ENCODE measurements at regions not wholly inside any gene's neighbourhood (a gene's known extent, or its start where the extent isn't known, plus 50 kb on each side); places are given as distances from the start of the nearest gene placed in this dataset.
"Not testable (repeated sequence)": the region's sequence is repeated elsewhere in the genome, so short reads cannot be mapped to it uniquely, and the experiment has no call there.

DNA sequence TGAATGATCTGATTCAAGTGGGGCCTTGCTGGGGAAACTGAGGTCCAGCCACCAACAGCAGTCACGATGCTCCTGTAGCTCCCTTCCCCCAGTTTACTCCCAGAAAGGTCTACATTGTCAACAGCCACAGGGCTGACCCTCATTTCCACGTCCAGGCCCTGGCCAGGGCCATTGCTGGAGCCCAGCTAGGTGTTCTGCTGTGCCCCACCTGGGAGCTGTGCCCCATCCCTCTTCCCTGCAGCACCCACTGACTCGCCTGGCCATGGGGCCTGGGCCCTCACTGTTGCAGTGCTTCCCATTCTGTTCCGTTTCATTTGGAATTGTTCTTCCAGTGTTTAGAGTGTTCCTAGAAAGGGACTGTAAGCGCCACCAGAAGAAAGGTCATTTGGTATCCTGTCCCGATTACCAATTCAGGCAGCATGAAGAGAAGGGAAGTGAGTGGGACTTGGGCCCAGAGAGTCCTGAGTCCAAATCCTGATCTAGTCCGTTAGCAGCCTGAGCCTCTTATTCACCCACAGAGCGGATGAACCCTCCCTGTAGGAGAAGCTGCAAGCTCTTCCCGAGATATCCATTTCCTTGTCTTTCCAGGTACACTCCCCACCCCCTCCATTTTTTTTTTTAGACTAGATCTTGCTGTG lies 73.1 kb upstream of the HPCAL1 start:
- Histone ChIP-seq H3K27me3 (ENCODE audit: control insufficient read depth, insufficient read depth, low read length) (no peaks in the 10 kb centered on the region), H3K4me3 (ENCODE audit: low read depth, low read length) (no peak overlapping the region), H3K4me2 (ENCODE audit: low read length) (no peak overlapping the region), H3K79me2 (no peaks in the 10 kb centered on the region), H3K9ac (no peak overlapping the region), H3K36me3 (ENCODE audit: control insufficient read depth, insufficient read depth, low read length) (no peaks in the 10 kb centered on the region), H3K27ac (no peak overlapping the region), H3K9me3 (ENCODE audit: control insufficient read depth, low read length) (no peaks in the 10 kb centered on the region), H3K4me1 (no peaks in the 10 kb centered on the region), H2AFZ (no peak overlapping the region)
- TF ChIP-seq, protein P1, sequence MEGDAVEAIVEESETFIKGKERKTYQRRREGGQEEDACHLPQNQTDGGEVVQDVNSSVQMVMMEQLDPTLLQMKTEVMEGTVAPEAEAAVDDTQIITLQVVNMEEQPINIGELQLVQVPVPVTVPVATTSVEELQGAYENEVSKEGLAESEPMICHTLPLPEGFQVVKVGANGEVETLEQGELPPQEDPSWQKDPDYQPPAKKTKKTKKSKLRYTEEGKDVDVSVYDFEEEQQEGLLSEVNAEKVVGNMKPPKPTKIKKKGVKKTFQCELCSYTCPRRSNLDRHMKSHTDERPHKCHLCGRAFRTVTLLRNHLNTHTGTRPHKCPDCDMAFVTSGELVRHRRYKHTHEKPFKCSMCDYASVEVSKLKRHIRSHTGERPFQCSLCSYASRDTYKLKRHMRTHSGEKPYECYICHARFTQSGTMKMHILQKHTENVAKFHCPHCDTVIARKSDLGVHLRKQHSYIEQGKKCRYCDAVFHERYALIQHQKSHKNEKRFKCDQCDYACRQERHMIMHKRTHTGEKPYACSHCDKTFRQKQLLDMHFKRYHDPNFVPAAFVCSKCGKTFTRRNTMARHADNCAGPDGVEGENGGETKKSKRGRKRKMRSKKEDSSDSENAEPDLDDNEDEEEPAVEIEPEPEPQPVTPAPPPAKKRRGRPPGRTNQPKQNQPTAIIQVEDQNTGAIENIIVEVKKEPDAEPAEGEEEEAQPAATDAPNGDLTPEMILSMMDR (IDR thresholded peaks at IDR 0.05): no peak

DNA sequence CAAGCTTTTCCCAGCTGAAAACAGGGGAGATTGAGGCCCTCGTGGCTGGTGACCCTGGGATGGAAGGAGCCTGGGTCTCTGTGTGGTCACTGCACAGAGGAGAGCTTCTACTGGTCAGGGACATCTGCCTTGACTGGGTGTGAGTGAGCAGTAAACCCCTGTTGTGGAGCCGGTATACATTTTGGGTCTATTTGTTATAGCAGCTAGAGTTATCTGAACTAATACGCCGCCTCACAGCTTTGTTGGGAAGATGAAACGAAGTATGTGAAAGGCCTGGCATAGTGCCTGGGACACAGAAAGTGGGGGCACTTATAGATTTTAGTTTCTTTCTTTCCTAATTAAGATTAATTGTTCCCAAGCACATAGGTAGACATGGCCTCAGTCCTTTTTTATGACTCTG lies 72.2 kb upstream of the HPCAL1 start:
- Histone ChIP-seq H2AFZ (no peak overlapping the region), H3K27me3 (ENCODE audit: control insufficient read depth, insufficient read depth, low read length) (no peaks in the 10 kb centered on the region), H3K4me1 (no peaks in the 10 kb centered on the region), H3K9ac (no peak overlapping the region), H3K9me3 (ENCODE audit: control insufficient read depth, low read length) (no peaks in the 10 kb centered on the region), H3K4me2 (ENCODE audit: low read length) (no peak overlapping the region), H3K4me3 (ENCODE audit: low read depth, low read length) (no peak overlapping the region), H3K36me3 (ENCODE audit: control insufficient read depth, insufficient read depth, low read length) (no peaks in the 10 kb centered on the region), H3K79me2 (no peaks in the 10 kb centered on the region), H3K27ac (no peak overlapping the region)
- TF ChIP-seq, protein P1 (IDR thresholded peaks at IDR 0.05): no peak

DNA sequence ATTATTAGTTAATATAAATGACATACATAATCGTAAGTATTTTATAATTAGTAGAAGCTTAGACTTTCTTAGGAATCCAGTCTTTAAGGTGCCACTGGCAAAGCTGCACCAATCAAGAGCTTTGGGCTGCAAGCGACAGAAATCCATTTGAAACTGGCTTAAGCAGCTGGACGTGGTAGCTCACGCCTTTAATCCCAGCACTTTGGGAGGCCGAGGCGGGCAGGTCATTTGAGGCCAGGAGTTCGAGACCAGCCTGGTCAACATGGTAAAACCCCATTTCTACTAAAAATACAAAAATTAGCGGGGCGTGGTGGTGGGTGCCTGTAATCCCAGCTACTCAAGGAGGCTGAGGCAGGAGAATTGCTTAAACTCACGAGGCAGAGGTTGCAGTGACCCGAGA lies 71.8 kb upstream of the HPCAL1 start:
- not testable (repeated sequence) for H3K9ac ChIP-seq; H3K27me3 ChIP-seq (ENCODE audit: control insufficient read depth, insufficient read depth, low read length); H3K4me3 ChIP-seq (ENCODE audit: low read depth, low read length); H3K79me2 ChIP-seq; H3K4me1 ChIP-seq; H3K4me2 ChIP-seq (ENCODE audit: low read length); H3K27ac ChIP-seq; H3K36me3 ChIP-seq (ENCODE audit: control insufficient read depth, insufficient read depth, low read length); H2AFZ ChIP-seq; H3K9me3 ChIP-seq (ENCODE audit: control insufficient read depth, low read length)

DNA sequence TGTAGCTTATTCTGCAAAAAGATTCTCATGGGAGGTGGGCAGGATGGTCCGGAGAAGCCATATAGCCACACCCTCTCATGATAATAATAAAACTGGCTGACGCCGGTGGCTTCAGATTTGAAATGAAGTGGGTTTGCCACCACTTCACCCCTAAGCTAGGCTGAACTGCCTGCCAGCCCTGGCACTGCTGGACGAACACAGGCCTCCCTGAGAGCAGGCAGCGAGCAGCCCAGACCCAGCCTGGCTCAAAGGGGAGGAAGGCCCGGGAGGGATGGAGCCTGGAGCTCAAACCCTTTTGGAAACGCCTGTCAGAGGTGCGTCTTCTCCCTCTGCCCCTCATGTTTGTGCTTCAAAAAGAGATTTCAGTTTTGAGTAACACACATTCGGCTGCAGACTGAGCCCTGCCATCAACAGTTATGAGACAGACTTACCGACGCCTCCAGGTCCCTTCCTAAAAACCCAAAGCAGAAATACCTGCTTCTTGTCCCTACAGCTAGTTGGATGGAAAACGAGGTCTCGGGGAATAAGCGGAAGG lies 71.1 kb upstream of the HPCAL1 start:
- H3K4me3 ChIP-seq (ENCODE audit: low read depth, low read length): no peak overlapping the region
- H3K79me2 ChIP-seq: no peaks in the 10 kb centered on the region
- H2AFZ ChIP-seq: no peak overlapping the region
- H3K4me1 ChIP-seq: no peaks in the 10 kb centered on the region
- TF ChIP-seq, protein P1 (IDR thresholded peaks at IDR 0.05): no peak
- no peak overlapping the region for H3K4me2 ChIP-seq (ENCODE audit: low read length)
- H3K27me3 ChIP-seq (ENCODE audit: control insufficient read depth, insufficient read depth, low read length): no peaks in the 10 kb centered on the region
- no peak overlapping the region for H3K9ac ChIP-seq
- H3K36me3 ChIP-seq (ENCODE audit: control insufficient read depth, insufficient read depth, low read length): no peaks in the 10 kb centered on the region
- no peaks in the 10 kb centered on the region for H3K9me3 ChIP-seq (ENCODE audit: control insufficient read depth, low read length)
- no peak overlapping the region for H3K27ac ChIP-seq

DNA sequence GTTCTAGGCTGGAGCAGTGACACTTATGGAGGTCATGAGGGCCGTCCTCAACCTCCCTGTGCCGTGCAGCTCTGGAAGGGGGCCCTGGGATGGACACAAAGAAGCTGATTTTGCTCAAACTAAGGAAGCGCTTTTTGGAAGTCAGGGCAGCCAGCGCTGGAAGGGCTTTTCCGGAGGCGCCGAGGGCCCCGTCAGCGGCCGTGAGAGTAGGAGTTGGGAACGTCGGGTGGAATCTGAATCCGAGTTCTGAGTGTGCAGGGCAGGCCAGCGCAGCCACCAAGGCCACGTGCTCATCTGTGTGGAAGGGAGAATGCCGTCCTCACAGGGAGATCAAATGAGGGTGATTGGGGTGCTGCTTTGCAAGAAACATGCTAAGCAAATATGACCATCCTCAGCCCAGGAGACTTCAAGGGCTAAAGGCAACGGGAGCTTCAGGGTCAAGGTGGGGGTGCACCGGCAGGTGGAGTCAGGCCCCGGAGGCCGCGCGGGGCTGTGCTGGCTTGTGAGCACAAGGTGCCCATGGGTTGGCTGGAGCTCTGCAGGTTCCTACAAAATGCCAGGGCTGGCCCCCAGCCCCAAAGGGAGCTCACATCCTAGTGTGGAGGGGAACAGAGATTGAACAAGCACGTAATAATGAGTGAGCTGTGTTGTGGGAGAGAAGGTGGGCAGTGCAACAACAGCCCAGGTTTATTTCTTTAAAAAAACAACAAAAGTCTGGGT lies 70.4 kb upstream of the HPCAL1 start:
- H3K36me3 ChIP-seq (ENCODE audit: control insufficient read depth, insufficient read depth, low read length): no peaks in the 10 kb centered on the region
- no peak overlapping the region for H2AFZ ChIP-seq
- TF ChIP-seq, protein P1 (IDR thresholded peaks at IDR 0.05): no peak
- H3K79me2 ChIP-seq: no peaks in the 10 kb centered on the region
- no peaks in the 10 kb centered on the region for H3K27me3 ChIP-seq (ENCODE audit: control insufficient read depth, insufficient read depth, low read length)
- no peak overlapping the region for H3K4me2 ChIP-seq (ENCODE audit: low read length)
- H3K4me1 ChIP-seq: no peaks in the 10 kb centered on the region
- H3K27ac ChIP-seq: no peak overlapping the region
- H3K9me3 ChIP-seq (ENCODE audit: control insufficient read depth, low read length): no peaks in the 10 kb centered on the region
- H3K9ac ChIP-seq: no peak overlapping the region
- no peak overlapping the region for H3K4me3 ChIP-seq (ENCODE audit: low read depth, low read length)
